GM19240 (cell line): ENCODE measurements at regions not wholly inside any gene's neighbourhood (a gene's known extent, or its start where the extent isn't known, plus 50 kb on each side); places are given as distances from the start of the nearest gene placed in this dataset.
"Not testable (repeated sequence)": the region's sequence is repeated elsewhere in the genome, so short reads cannot be mapped to it uniquely, and the experiment has no call there.

Experiments used
- DNase-seq: peaks from one replicate; pipeline ENCODE4 v3.0.0; 2011; ENCODE audit warnings: low spot score; ENCODE audit not compliant: insufficient read length

DNA sequence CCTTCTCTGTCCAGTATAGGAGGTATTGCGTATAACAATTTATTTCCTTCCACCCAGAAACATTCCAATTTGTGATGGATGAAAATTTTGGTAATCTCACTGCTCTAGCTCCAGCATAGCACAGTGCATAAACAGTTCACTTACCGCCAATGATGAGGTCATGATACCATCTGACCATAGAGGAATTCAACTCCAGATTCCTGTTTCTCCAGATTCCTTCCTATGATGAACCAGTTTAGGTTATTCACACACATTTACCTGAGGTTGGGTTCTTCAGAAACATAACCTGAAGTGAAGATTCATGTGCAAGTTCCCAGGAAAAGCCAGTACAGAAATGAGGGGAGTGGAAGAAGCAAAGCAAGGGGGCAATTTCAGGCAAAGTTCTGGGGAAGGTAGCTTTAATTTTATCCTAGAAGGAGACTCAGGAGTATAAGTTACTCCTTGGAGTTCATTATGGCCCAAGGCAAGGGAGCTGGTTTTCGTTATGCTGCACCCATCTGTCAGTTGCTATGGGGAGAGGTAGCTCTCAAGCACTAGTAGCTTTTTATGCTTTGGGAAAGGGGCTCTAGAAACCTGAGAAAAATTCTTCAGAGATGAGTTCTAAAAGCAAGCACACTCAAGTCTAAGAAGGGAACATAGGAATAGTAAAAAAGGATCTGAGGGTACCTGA lies 121.6 kb downstream of the CASP12 start:
- no peak for DNase-seq

GRCh38 chr11:104774578-104774977 lies 123.7 kb downstream of the CASP12 start:
- no peak for DNase-seq

GRCh38 chr11:104772806-104773241 lies 125.4 kb downstream of the CASP12 start:
- DNase-seq, result no peak

DNA sequence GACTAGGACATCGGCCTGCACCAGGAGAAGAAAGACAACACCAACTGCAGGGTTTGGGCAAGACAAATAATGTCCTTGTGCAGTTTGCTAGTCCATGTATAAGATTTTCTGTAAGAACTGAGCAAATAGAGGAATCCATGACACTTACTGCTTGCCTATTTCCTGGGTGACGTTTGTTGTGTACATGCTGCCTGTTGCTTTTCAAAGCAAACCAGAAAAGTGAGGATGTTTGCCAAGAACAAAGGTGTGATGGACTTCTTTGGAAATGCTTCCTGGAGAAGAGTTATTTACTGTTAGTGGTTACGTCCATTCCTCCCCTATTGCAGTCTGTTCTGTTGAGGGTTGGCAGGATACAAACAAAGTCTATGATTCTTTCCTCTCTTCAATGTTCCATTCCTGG lies 126.5 kb downstream of the CASP12 start:
- DNase-seq, result no peak

- not testable (repeated sequence) for DNase-seq
Observed at GRCh38 chr11:104771046-104771445, 127.2 kb downstream of the CASP12 start.

DNA sequence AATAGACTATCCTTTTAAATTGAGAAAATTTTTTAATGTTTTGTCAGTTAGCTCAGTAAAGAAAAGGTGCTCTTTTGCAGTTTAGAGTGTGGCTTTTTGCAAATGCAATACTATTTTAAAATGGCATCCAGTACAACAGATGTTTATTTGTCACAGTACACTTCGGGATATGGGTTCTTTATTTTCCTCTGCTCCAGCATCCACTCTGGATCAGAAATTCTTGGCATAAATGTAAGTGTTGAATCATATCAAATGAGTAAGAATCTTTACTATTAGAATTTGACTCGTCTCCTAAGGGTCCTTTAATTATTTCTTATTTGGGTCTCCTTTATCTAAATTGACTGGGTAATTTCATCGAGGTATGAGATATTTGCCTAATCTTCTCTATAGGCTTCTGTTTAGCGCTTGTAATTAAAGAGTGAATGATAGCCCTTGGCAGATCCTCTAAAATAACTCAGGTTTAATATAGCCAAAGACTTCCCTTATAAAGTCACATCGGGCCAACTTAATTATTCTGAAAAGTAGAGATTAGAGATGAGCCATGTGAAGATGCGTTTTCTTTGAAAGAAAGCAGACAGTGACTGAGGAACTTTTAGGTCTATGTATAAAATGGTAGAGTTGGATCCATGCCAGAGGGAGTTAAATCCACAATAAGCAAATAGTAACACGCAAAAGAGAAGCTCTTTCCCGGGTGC lies 132.7 kb downstream of the CASP12 start:
- no peak for DNase-seq

DNA sequence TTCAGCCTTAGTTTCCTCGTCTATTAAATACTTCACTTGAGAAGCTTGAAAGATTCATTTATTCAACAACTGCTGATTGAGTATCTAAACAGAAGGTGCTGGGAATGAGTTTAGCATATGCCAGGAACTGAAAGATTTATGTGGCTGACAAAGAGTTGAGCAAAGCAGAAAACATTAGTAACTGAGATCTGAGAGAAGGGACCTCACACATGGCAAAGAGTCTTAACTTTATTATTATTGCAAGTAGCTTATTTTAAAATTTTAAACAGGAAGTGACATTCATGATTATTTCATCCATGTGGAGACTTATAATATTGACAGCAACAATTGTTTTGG lies 133.6 kb downstream of the CASP12 start:
- no peak for DNase-seq

DNA sequence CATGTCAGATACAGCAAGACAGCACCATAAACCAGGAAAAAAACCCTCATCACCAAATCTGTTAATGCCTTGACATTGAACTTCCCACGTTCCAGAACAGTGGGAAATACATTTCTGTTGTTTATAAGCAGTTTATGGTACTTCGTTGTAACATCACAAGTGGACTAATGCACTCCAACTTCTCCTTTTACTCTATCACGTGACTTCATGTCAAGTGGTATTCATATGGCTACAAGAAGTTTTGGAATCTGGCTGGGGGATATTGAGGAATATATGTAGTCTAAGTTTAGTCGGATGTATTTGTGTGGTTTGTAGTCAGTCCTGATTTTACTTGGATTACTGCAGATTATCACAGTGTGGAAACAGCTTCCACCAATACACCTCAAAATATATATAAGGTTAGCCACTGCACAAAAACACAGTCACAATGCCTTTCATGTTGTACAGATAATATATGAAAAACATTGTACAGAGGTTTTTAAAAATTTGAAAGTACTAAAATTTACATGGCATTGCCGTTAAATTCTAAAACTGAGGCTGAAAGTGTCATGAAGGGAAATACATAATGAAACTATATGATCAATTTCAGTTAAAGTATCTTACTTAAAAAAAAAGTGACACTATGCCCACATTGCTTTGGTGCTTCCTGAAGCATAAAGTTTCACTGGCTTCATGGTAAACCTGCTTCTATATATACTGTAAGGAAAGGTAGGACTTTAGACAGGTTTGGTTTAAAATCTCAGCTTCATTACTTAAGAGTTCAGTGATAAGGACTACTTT lies 134.1 kb downstream of the CASP12 start:
- DNase-seq, result no peak

DNA sequence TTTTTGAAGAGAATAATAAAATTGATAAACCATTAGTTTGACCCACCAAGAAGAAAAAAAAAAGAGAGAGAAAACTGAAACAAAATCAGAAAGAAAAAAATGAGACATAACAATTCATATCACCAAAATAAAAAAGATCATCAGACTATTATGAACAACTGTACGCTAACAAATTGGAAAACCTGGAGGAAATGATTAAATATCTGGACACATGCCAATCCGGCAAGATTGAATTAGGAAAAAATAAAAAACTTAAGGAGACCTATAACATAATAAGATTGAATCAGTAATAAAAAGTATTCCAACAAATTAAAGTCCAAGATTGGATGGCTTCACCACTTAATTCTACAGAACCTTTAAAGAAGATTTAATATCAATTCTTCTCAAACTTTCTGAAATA lies 136.7 kb downstream of the CASP12 start:
- no peak for DNase-seq

DNA sequence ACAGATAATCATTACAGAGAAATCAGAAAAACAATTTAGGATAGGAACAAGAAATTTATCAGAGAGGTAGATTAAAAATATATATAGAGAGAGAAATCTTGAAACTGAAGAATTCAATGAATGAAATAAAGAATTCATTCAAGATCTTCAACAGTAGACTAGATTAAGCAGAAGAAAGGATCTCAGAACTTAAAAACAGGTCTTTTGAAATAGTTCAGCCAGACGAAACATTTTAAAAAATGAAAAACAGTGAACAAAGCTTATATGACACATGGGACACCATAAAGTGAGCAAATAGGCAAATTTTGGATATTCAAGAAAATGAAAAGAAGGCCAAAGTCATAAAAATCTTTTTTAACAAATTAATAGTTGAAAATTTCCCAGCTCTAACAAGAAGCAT lies 138.8 kb downstream of the CASP12 start:
- DNase-seq, result no peak

GRCh38 chr11:104738918-104739317 lies 159.3 kb downstream of the CASP12 start:
- no peak for DNase-seq

- no peak for DNase-seq
Observed at GRCh38 chr11:104738208-104738607, 160.1 kb downstream of the CASP12 start.

- DNase-seq, result no peak
Observed at GRCh38 chr11:104736502-104736901, 161.8 kb downstream of the CASP12 start.

DNA sequence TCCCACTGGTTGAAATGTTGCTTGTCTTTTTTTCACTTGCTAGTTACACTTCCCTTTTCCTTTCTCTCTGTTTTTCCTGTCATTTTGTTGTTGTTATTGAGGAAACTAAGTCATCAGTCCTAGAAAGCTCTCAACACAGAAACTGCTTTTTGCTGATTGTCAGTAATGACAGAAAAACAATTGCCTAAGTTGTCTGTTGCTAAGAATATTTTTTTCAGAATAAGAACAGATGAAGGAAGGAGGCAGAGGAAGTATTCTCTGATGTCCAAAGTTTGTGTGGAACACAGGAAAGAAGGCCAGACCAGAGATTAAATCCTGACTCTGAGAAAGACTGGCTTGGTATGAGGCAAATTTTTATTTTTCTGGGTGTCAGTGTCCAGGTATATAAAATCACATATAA lies 163.3 kb downstream of the CASP12 start:
- no peak for DNase-seq

DNA sequence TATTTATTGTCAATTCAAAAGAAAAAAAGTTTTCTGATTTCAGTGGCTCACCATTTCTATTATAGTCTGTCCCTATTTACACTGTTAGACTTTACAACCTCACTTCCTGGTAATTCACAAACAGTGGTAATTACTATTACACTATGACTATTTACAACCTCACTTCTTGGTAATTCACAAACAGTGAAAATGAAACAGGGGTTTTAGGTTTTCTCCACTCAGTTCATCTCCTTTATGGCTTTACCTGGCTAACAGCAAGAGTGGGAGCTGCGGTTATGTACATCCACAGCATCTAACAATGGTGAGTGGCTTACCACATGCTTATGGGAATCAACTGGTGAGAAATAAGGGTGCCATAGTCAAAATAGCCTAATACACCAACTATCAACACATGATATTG lies 166.4 kb downstream of the CASP12 start:
- DNase-seq, result no peak

DNA sequence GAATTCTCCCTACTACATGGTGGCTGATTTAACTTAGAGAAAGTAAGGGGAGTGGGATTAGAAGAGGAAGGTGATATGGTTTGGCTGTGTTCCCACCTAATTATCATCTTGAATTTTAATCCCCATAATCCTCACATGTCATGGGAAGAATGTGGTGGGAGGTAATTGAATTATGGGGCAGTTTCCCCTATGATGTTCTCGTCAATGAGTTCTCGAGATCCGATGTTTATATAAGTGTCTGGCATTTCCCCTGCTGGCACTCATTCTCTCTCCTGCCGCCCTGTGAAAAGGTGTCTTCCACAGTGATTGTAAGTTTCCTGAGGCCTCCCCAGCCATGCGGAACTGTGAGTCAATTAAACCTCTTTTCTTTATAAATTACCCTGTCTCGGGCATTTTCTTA lies 169.3 kb downstream of the CASP12 start:
- DNase-seq, result no peak

DNA sequence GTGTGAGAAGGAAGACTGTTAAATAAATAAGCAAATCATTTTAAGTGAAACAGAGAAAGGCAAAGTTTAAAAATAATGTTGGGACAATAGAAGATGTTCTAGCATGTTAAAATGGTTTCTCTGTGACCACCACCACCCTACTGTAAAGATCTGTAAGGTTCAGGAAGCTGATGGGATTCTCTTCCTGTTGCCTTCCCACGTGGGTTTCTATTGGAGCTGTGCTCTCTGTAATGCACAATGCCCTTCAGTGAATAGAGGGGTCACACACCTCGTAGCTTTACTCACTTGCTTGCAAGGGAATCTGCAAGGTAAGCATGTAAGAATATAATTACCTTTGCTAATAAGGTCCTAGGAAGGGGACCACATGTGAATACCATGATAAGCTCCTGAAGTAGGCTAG lies 170.5 kb downstream of the CASP12 start:
- no peak for DNase-seq

DNA sequence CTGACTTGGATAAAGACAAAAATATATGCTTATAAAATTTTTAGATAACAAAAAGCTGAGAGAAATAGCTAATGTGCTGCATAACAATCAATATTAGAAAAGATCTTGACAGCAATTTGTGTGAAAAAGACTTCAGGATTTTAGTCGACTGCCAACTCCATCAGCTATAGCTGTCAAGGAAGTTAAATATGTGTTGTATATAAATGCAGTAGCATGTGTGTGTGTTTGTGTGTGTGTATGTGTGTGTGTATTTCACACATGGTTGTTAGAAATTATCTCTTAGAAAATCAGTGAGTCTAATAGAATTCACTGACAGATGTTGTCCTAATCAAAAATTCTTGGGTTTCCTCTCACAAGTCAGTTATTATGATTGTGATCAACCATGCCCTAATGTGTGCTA lies 171.2 kb downstream of the CASP12 start:
- no peak for DNase-seq

DNA sequence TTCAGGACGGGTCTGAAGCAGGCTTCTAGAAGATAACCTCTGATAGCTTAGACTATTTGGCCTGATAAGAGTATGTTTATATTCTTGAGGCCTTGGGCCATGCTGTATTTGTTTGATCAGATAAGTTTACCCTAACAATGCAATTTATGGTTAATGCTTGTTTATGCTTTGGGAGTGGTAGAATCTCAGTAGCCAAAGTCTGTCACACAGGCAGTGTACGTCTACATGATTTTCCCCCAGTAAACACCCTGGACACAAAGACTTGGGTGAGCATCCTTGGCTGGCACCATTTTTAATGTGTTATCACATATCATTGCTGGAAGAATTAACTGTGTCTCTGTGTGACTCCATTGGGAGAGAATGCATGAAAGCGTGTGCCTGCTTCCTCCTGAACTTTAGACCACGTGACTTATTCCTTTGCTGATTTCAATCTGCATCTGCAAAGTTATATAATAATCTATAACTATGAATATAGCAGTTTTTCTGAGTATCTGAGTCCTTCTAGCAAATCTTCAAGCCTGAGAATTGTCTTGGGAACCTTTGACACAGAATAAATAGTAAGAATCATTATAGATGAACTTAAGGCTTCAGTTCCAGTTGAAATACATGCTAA lies 172.4 kb downstream of the CASP12 start:
- DNase-seq, result no peak

GRCh38 chr11:104713401-104713800 lies 184.9 kb downstream of the CASP12 start:
- no peak for DNase-seq

DNA sequence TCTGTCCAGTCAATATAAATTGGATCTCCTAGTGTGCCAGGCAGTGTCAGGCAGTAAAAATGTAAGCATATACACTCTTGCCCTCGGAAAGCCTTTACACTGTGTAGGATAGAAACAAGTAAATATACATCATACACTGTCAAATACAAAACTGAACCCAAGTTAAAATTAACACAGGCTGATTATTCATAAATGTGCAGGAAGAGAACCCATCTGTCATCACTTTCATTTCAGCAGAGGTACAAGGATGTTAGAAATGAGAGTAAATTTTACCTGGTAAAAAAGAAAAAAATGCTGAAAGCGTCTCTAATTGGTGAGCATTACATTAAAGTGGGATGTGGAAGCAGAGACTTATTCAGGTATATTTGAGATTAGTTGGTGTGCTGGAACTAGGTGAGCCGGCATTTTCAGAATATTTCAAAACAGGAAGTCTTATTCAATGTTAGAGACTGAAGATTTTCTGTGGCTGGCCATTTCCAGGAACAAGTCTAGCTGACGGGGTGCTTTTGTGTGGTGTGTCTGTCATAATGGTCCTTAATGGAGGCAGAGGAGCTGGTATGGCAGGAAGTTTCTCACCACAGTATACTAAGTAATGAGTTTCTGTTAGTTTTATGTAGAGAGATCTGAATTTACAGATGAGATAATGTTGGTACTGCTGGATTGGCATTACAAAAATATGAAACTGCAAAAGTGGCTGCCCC lies 192.6 kb downstream of the CASP12 start:
- DNase-seq, result peak; percentile 10

DNA sequence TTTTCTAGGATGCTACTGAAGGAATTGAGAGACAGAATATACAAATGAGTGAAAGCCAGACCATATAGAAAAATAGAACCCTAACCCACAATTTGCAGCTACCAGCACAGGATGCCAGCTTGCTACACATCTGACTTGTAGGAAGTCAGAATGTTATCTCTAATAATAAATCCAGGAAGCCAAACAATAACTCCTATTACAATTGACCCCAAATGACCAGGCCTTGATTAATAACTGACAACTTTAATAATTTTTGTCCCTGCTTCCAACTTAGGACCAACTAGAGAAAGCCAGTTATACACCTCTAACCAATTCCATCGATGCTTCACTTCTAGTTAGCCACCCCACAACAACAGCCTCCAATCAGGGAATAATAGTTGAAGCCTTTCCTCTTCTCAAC lies 193.4 kb downstream of the CASP12 start:
- no peak for DNase-seq
